Coronary artery (tissue), 2 donors: ENCODE measurements at regions not wholly inside any gene's neighbourhood (a gene's known extent, or its start where the extent isn't known, plus 50 kb on each side); places are given as distances from the start of the nearest gene placed in this dataset.

ENCODE experiments used
- DNase-seq: peaks from one replicate; pipeline ENCODE4 v3.0.0-alpha.2; 2017; ENCODE audit warnings: low spot score
- H3K27ac ChIP-seq, 2 donors: fragments of 200-600 bp; sonication (generic); one replicate each; pipeline ENCODE4 v1.5.1; 2016 to 2019
- H3K4me3 ChIP-seq: fragments of 200-600 bp; sonication (generic); 2 replicates; pipeline ENCODE4 v1.5.1; 2016; ENCODE audit warnings: mild to moderate bottlenecking, moderate library complexity
- TF ChIP-seq, protein P1 (sequence below): fragments of 200-600 bp; sonication (generic); IDR thresholded peaks from one replicate; pipeline ENCODE4 v1.5.1; 2019; ENCODE audit warnings: antibody characterized with exemption

GRCh38 chr1:90544356-90544755 lies 172.7 kb downstream of the BARHL2 start:
- Histone ChIP-seq H3K27ac (no peak overlapping the region), H3K4me3 (no peak overlapping the region)
- TF ChIP-seq, protein P1, sequence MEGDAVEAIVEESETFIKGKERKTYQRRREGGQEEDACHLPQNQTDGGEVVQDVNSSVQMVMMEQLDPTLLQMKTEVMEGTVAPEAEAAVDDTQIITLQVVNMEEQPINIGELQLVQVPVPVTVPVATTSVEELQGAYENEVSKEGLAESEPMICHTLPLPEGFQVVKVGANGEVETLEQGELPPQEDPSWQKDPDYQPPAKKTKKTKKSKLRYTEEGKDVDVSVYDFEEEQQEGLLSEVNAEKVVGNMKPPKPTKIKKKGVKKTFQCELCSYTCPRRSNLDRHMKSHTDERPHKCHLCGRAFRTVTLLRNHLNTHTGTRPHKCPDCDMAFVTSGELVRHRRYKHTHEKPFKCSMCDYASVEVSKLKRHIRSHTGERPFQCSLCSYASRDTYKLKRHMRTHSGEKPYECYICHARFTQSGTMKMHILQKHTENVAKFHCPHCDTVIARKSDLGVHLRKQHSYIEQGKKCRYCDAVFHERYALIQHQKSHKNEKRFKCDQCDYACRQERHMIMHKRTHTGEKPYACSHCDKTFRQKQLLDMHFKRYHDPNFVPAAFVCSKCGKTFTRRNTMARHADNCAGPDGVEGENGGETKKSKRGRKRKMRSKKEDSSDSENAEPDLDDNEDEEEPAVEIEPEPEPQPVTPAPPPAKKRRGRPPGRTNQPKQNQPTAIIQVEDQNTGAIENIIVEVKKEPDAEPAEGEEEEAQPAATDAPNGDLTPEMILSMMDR = no peak
- DNase-seq = no peak

DNA sequence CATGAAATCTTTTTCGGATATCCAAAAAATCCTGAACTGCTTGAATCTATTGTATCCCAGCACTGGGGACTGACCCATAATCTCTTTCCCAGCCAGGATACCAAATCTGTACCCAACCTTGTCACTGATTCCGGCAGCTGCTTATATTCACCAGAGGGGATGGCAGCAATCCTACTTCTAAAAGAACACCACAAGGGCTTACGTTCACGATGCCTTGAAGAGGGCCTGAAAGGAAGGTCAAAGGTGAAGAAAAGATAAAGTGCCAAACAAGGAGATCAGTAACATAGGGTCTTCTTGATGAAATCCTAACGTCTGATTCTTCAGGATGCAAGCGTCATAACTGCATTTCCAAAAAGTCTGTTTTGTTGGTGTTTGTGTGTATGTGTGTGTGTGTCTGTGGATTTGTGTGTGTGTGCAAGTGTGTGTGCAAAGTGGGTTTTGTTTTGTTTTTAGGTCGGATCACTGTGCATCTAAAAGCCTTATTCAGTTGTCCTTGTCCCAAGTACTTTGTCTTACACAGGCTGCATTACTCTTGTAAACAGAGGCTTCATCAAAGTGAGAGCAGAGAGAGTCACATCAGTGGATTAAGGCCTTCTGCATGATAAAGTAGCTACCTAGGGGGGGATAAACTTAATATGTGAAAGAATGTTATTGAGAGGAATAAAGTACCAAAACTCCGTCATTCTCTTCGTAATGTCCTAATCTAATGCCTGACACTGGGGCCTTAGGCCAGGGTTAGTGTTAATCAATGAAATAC lies 179.3 kb downstream of the BARHL2 start:
- no peak for DNase-seq
- TF ChIP-seq, protein P1 = no peak
- Histone ChIP-seq H3K4me3 (no peak overlapping the region), H3K27ac (no peak overlapping the region)

GRCh38 chr1:90534663-90535295 lies 182.3 kb downstream of the BARHL2 start:
- TF ChIP-seq, protein P1 = no peak
- Histone ChIP-seq H3K27ac (no peak overlapping the region), H3K4me3 (no peak overlapping the region)
- no peak for DNase-seq

- no peak for DNase-seq
- H3K27ac ChIP-seq = no peak overlapping the region
- H3K4me3 ChIP-seq = no peak overlapping the region
- TF ChIP-seq, protein P1 = no peak
Observed at GRCh38 chr1:90534116-90534515, 183.0 kb downstream of the BARHL2 start.

DNA sequence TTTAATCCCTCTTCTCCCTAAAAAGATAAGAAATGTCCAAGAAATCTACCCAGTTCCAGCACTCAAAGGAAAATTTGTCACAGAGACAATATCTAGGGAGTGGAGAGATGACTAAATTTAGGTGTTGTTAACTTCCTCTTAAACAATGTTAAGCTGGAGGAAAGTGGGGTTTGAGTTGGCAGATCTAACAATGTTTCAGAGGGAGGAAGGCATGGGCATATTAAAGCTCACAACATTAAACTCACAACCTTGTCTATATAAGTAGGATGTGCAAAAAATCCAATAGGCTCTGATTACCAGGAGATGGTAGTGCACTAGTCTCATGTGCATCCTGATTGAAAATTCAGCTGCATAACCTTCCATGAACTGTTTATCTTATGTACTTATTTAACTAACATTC lies 190.1 kb downstream of the BARHL2 start:
- no peak for DNase-seq
- Histone ChIP-seq H3K27ac (no peak overlapping the region), H3K4me3 (no peak overlapping the region)
- TF ChIP-seq, protein P1 = no peak

GRCh38 chr1:90522432-90522831 lies 194.7 kb downstream of the BARHL2 start:
- TF ChIP-seq, protein P1 = no peak
- no peak for DNase-seq
- Histone ChIP-seq H3K4me3 (no peak overlapping the region), H3K27ac (no peak overlapping the region)

- TF ChIP-seq, protein P1 = no peak
Observed at GRCh38 chr1:90513956-90514355, 203.1 kb downstream of the BARHL2 start.

More at GRCh38 chr1:90513956-90514355, 203.1 kb downstream of the BARHL2 start:
- Histone ChIP-seq H3K4me3 (no peak overlapping the region), H3K27ac (no peak overlapping the region)
- DNase-seq = no peak
